ENCODE measurements at regions not wholly inside any gene's neighbourhood (a gene's known extent, or its start where the extent isn't known, plus 50 kb on each side); places are given as distances from the start of the nearest gene placed in this dataset.
"Not testable (repeated sequence)": the region's sequence is repeated elsewhere in the genome, so short reads cannot be mapped to it uniquely, and the experiment has no call there.

- Histone ChIP-seq H3K36me3 (ENCODE audit: insufficient read depth, low read length) (no peaks in the 10 kb centered on the region), H3K27me3 (ENCODE audit: insufficient read depth, low read length) (no peaks in the 10 kb centered on the region), H3K9me3 (ENCODE audit: insufficient read depth, low read depth, low read length) (no peaks in the 10 kb centered on the region), H3K27ac (ENCODE audit: low read depth, low read length) (no peak overlapping the region), H3K4me1 (ENCODE audit: insufficient read depth, low read length) (no peaks in the 10 kb centered on the region), H3K4me3 (ENCODE audit: low read length) (no peak overlapping the region), H3K9ac (ENCODE audit: low read depth, low read length) (no peak overlapping the region)
- WGBS, result 100% methylated on average over 1 of the region's 3 CpGs
These were observed 474.4 kb upstream of the DCN start for GRCh38 chr12:91657032-91657431.

GRCh38 chr12:91655966-91656365, 473.3 kb upstream of the DCN start:
- Histone ChIP-seq H3K4me1 (ENCODE audit: insufficient read depth, low read length) (no peaks in the 10 kb centered on the region), H3K27me3 (ENCODE audit: insufficient read depth, low read length) (no peaks in the 10 kb centered on the region), H3K9ac (ENCODE audit: low read depth, low read length) (no peak overlapping the region), H3K4me3 (ENCODE audit: low read length) (no peak overlapping the region), H3K36me3 (ENCODE audit: insufficient read depth, low read length) (no peaks in the 10 kb centered on the region), H3K27ac (ENCODE audit: low read depth, low read length) (no peak overlapping the region), H3K9me3 (ENCODE audit: insufficient read depth, low read depth, low read length) (no peaks in the 10 kb centered on the region)
- WGBS, result 97% methylated on average over 3 of the region's 3 CpGs

- no peaks in the 10 kb centered on the region for H3K9me3 ChIP-seq (ENCODE audit: insufficient read depth, low read depth, low read length)
- no peak overlapping the region for H3K27ac ChIP-seq (ENCODE audit: low read depth, low read length)
- H3K4me1 ChIP-seq (ENCODE audit: insufficient read depth, low read length), result no peaks in the 10 kb centered on the region
- 100% methylated on average over 1 of the region's 3 CpGs for WGBS
- no peaks in the 10 kb centered on the region for H3K36me3 ChIP-seq (ENCODE audit: insufficient read depth, low read length)
- H3K4me3 ChIP-seq (ENCODE audit: low read length), result no peak overlapping the region
- H3K9ac ChIP-seq (ENCODE audit: low read depth, low read length), result no peak overlapping the region
- H3K27me3 ChIP-seq (ENCODE audit: insufficient read depth, low read length), result no peaks in the 10 kb centered on the region
These were observed 471.5 kb upstream of the DCN start for GRCh38 chr12:91654087-91654486.

DNA sequence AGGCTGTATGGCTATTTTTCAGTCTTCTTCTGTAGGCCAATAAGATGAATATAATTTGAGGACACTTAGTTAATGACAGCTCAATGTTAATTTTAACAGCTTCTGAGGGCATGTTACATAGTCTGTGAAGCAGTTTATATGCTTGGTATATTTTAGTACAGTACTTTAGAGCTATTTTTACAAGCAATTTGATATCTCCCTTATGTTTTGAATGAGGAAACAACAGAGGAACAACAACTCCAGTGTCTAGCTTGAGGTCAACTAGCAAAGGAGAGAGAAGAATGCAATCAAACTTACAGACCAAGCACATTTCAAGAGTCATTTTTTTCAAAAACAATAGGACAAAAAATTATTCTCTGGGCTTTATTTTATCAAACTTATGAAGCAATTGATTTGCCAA, 469.1 kb upstream of the DCN start:
- no peak overlapping the region for H3K9ac ChIP-seq (ENCODE audit: low read depth, low read length)
- H3K36me3 ChIP-seq (ENCODE audit: insufficient read depth, low read length), result no peaks in the 10 kb centered on the region
- H3K27me3 ChIP-seq (ENCODE audit: insufficient read depth, low read length), result no peaks in the 10 kb centered on the region
- H3K9me3 ChIP-seq (ENCODE audit: insufficient read depth, low read depth, low read length), result no peaks in the 10 kb centered on the region
- H3K4me3 ChIP-seq (ENCODE audit: low read length), result no peak overlapping the region
- H3K4me1 ChIP-seq (ENCODE audit: insufficient read depth, low read length), result no peaks in the 10 kb centered on the region
- no peak overlapping the region for H3K27ac ChIP-seq (ENCODE audit: low read depth, low read length)

GRCh38 chr12:91643763-91644162, 461.1 kb upstream of the DCN start:
- H3K4me1 ChIP-seq (ENCODE audit: insufficient read depth, low read length), result no peaks in the 10 kb centered on the region
- H3K9me3 ChIP-seq (ENCODE audit: insufficient read depth, low read depth, low read length), result no peaks in the 10 kb centered on the region
- WGBS, result 83% methylated on average over 1 of the region's 2 CpGs
- no peak overlapping the region for H3K27ac ChIP-seq (ENCODE audit: low read depth, low read length)
- H3K27me3 ChIP-seq (ENCODE audit: insufficient read depth, low read length), result no peaks in the 10 kb centered on the region
- no peak overlapping the region for H3K4me3 ChIP-seq (ENCODE audit: low read length)
- no peak overlapping the region for H3K9ac ChIP-seq (ENCODE audit: low read depth, low read length)
- H3K36me3 ChIP-seq (ENCODE audit: insufficient read depth, low read length), result no peaks in the 10 kb centered on the region

DNA sequence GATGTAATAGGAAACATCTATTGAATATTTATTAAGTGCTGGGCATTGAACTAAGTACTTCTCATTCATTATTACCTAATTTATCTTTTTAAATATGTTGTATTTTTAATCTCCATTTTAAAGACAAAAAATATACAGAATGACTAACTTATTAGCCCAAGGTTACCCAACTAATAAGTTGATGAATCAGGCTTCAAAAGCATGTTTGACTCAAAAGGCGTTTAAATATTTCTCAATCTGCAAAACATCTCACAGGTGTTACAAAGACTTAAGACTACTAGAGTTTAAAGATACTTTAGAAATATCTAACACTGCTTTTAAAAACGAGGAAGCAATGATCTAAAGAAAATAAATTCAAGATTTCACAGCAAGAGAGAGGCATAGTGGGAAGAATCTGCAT, 457.4 kb upstream of the DCN start:
- Histone ChIP-seq H3K9ac (ENCODE audit: low read depth, low read length) (no peak overlapping the region), H3K4me3 (ENCODE audit: low read length) (no peak overlapping the region), H3K4me1 (ENCODE audit: insufficient read depth, low read length) (no peaks in the 10 kb centered on the region), H3K9me3 (ENCODE audit: insufficient read depth, low read depth, low read length) (no peaks in the 10 kb centered on the region), H3K27ac (ENCODE audit: low read depth, low read length) (no peak overlapping the region), H3K27me3 (ENCODE audit: insufficient read depth, low read length) (no peaks in the 10 kb centered on the region), H3K36me3 (ENCODE audit: insufficient read depth, low read length) (no peaks in the 10 kb centered on the region)
- WGBS, result 100% methylated on average over 2 of the region's 2 CpGs

GRCh38 chr12:91639327-91639726, 456.7 kb upstream of the DCN start:
- Histone ChIP-seq H3K9ac (ENCODE audit: low read depth, low read length) (no peak overlapping the region), H3K27ac (ENCODE audit: low read depth, low read length) (no peak overlapping the region), H3K4me3 (ENCODE audit: low read length) (no peak overlapping the region), H3K4me1 (ENCODE audit: insufficient read depth, low read length) (no peaks in the 10 kb centered on the region), H3K27me3 (ENCODE audit: insufficient read depth, low read length) (no peaks in the 10 kb centered on the region), H3K9me3 (ENCODE audit: insufficient read depth, low read depth, low read length) (no peaks in the 10 kb centered on the region), H3K36me3 (ENCODE audit: insufficient read depth, low read length) (no peaks in the 10 kb centered on the region)
- 88% methylated on average over 3 of the region's 3 CpGs for WGBS

GRCh38 chr12:91637789-91638624, 455.4 kb upstream of the DCN start:
- H3K4me3 ChIP-seq (ENCODE audit: low read length), result no peak overlapping the region
- no peak overlapping the region for H3K27ac ChIP-seq (ENCODE audit: low read depth, low read length)
- no peaks in the 10 kb centered on the region for H3K27me3 ChIP-seq (ENCODE audit: insufficient read depth, low read length)
- H3K36me3 ChIP-seq (ENCODE audit: insufficient read depth, low read length), result no peaks in the 10 kb centered on the region
- H3K9me3 ChIP-seq (ENCODE audit: insufficient read depth, low read depth, low read length), result 0 out of 2 replicates have a peak, but pooled peaks cover 2% of the 10 kb centered on the region
- 97% methylated on average over 7 of the region's 8 CpGs for WGBS
- no peak overlapping the region for H3K9ac ChIP-seq (ENCODE audit: low read depth, low read length)
- no peaks in the 10 kb centered on the region for H3K4me1 ChIP-seq (ENCODE audit: insufficient read depth, low read length)

DNA sequence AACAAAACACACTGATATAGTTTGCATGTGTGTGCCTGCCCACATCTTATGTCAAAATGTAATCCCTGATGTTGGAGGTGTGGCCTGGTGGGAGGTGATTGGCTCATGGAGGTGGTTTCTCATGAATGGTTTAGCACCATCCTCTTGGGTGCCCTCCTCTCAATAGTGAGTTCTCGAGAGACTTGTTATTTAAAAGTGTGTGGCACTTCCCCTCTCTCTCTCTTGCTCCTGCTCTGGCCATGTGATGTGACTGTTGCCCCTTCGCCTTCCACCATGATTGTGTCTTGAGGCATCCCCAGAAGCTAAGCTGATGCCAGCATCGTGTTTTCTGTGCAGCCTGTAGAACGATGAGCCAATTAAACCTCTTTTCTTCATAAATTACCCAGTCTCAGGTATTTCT, 454.1 kb upstream of the DCN start:
- Histone ChIP-seq H3K36me3 (ENCODE audit: insufficient read depth, low read length) (no peaks in the 10 kb centered on the region), H3K9ac (ENCODE audit: low read depth, low read length) (no peak overlapping the region), H3K4me1 (ENCODE audit: insufficient read depth, low read length) (no peaks in the 10 kb centered on the region), H3K27me3 (ENCODE audit: insufficient read depth, low read length) (no peaks in the 10 kb centered on the region), H3K9me3 (ENCODE audit: insufficient read depth, low read depth, low read length) (0 out of 2 replicates have a peak, but pooled peaks cover 2% of the 10 kb centered on the region), H3K4me3 (ENCODE audit: low read length) (no peak overlapping the region), H3K27ac (ENCODE audit: low read depth, low read length) (no peak overlapping the region)
- 90% methylated on average over 4 of the region's 4 CpGs for WGBS

DNA sequence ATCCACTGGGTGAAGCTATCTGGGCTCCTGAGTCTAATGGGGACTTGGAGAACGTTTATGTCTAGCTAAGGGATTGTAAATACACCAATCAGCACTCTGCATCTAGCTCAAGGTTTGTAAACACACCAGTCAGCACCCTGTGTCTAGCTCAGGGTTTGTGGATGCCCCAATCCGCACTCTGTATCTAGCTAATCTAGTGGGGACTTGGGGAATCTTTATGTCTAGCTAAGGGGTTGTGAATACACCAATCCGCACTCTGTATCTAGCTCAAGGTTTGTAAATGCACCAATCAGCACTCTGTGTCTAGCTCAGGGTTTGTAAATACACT, 451.7 kb upstream of the DCN start:
- not testable (repeated sequence) for H3K9me3 ChIP-seq (ENCODE audit: insufficient read depth, low read depth, low read length); H3K36me3 ChIP-seq (ENCODE audit: insufficient read depth, low read length); H3K27ac ChIP-seq (ENCODE audit: low read depth, low read length); H3K9ac ChIP-seq (ENCODE audit: low read depth, low read length); H3K27me3 ChIP-seq (ENCODE audit: insufficient read depth, low read length); H3K4me3 ChIP-seq (ENCODE audit: low read length); H3K4me1 ChIP-seq (ENCODE audit: insufficient read depth, low read length)
- WGBS, result 90% methylated on average over 3 of the region's 3 CpGs

DNA sequence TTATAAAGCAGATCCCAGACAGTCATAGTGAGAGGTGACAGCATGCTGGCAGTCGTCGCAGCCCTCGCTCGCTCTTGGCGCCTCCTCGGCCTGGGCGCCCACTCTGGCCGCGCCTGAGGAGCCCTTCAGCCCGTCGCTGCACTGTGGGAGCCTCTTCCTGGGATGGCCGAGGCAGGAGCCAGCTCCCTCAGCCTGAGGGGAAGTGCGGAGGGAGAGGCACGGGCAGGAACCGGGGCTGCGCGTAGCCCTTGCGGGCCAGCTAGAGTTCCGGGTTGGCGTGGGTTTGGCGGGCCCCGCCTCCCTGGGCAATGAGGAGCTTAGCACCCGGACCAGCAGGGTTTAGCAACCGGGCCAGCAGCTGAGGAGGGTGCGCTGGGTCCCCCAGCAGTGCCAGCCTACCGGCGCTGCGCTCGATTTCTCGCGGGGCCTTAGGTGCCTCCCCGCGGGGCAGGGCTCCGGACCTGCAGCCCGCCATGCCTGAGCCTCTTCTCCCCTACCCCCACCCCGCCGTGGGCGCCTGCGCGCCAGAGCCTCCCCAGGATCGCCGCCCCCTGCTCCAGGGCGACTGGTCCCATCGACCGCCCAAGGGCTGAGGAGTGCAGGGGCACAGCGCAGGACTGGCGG, 451.2 kb upstream of the DCN start:
- no peak overlapping the region for H3K27ac ChIP-seq (ENCODE audit: low read depth, low read length)
- 0 out of 2 replicates have a peak, but pooled peaks cover 2% of the 10 kb centered on the region for H3K9me3 ChIP-seq (ENCODE audit: insufficient read depth, low read depth, low read length)
- no peaks in the 10 kb centered on the region for H3K27me3 ChIP-seq (ENCODE audit: insufficient read depth, low read length)
- H3K36me3 ChIP-seq (ENCODE audit: insufficient read depth, low read length), result no peaks in the 10 kb centered on the region
- 97% methylated on average over 47 of the region's 47 CpGs for WGBS
- no peak overlapping the region for H3K9ac ChIP-seq (ENCODE audit: low read depth, low read length)
- no peaks in the 10 kb centered on the region for H3K4me1 ChIP-seq (ENCODE audit: insufficient read depth, low read length)
- no peak overlapping the region for H3K4me3 ChIP-seq (ENCODE audit: low read length)
